Activated B cell treated with CpG ODN at 0.5 μM for 24 hours (primary cell): ENCODE measurements at regions not wholly inside any gene's neighbourhood (a gene's known extent, or its start where the extent isn't known, plus 50 kb on each side); places are given as distances from the start of the nearest gene placed in this dataset.

Experiments
- ATAC-seq: fragments of 200-7000 bp; cut with Tn5 transposase; one replicate; pipeline ENCODE4 v1.10.0; 2021; ENCODE audit warnings: low read depth, mild to moderate bottlenecking, moderate library complexity
- CTCF ChIA-PET: fragments of 350-600 bp; sonication (Branson Sonifier 250); formaldehyde crosslinking; loops from one replicate; lab custom pipeline; 2021; ENCODE audit warnings: antibody characterized with exemption; lab: Charles Lee
- POLR2A ChIA-PET: fragments of 350-600 bp; sonication (Branson Sonifier 250); formaldehyde crosslinking; loops from one replicate; lab custom pipeline; 2021; ENCODE audit warnings: antibody characterized with exemption; lab: Charles Lee
- DNase-seq: peaks from one replicate; pipeline ENCODE4 v3.0.0; 2022
- H3K27ac Mint-ChIP-seq: one replicate; pipeline ENCODE4 v1.8.0; 2020; ENCODE audit warnings: mixed read lengths
- H3K27me3 Mint-ChIP-seq: one replicate; pipeline ENCODE4 v1.8.0; 2021; ENCODE audit warnings: mixed read lengths
- H3K36me3 Mint-ChIP-seq: one replicate; pipeline ENCODE4 v1.8.0; 2021; ENCODE audit warnings: low read depth, mixed read lengths
- H3K4me1 Mint-ChIP-seq: one replicate; pipeline ENCODE4 v1.8.0; 2021; ENCODE audit warnings: mixed read lengths
- H3K4me3 Mint-ChIP-seq: one replicate; pipeline ENCODE4 v1.8.0; 2020; ENCODE audit warnings: mild to moderate bottlenecking, mixed read lengths
- H3K9me3 Mint-ChIP-seq: one replicate; pipeline ENCODE4 v1.8.0; 2020; ENCODE audit warnings: mixed read lengths
- CTCF ChIP-seq: fragments of 200-600 bp; IDR thresholded peaks from one replicate; pipeline ENCODE4 v1.8.0; 2022; ENCODE audit warnings: antibody characterized with exemption, mild to moderate bottlenecking
- intact Hi-C: fragments of 100-400 bp; cut with micrococcal nuclease; formaldehyde crosslinking; loops from one replicate; pipeline ENCODE4 v1.15.1; 2024

- Mint-ChIP-seq H3K36me3 (no peaks in the 10 kb centered on the region), H3K4me1 (no peaks in the 10 kb centered on the region), H3K4me3 (no peak overlapping the region), H3K9me3 (peaks cover 5% of the 10 kb centered on the region), H3K27me3 (peaks cover 8% of the 10 kb centered on the region), H3K27ac (no peak overlapping the region)
- CTCF ChIA-PET: no interaction called here
- intact Hi-C loops: no loop called here
- TF ChIP-seq CTCF: no peak
- POLR2A ChIA-PET: no interaction called here
- no peak for ATAC-seq
- DNase-seq: no peak
These were observed 54.7 kb upstream of the SIMC1 start for GRCh38 chr5:176183321-176184074.

GRCh38 chr5:176184608-176185132, 53.6 kb upstream of the SIMC1 start:
- ATAC-seq (no peak), DNase-seq (no peak)
- no peaks in the 10 kb centered on the region for H3K36me3 Mint-ChIP-seq
- H3K27ac Mint-ChIP-seq: no peak overlapping the region
- POLR2A ChIA-PET: no interaction called here
- no peaks in the 10 kb centered on the region for H3K4me1 Mint-ChIP-seq
- no peaks in the 10 kb centered on the region for H3K9me3 Mint-ChIP-seq
- H3K27me3 Mint-ChIP-seq: peaks cover 2% of the 10 kb centered on the region
- CTCF ChIA-PET: no interaction called here
- intact Hi-C loops: no loop called here
- no peak overlapping the region for H3K4me3 Mint-ChIP-seq
- TF ChIP-seq CTCF: no peak

GRCh38 chr5:176185133-176185733, 53.0 kb upstream of the SIMC1 start:
- CTCF ChIA-PET: no interaction called here

GRCh38 chr5:176186107-176186506, 52.1 kb upstream of the SIMC1 start:
- DNase-seq (no peak), ATAC-seq (no peak)
- peaks cover 2% of the 10 kb centered on the region for H3K27me3 Mint-ChIP-seq
- no peak for TF ChIP-seq CTCF
- intact Hi-C loops: no loop called here
- ChIA-PET POLR2A (no interaction called here), CTCF (no interaction called here)
- H3K36me3 Mint-ChIP-seq: no peaks in the 10 kb centered on the region
- H3K4me1 Mint-ChIP-seq: no peaks in the 10 kb centered on the region
- H3K9me3 Mint-ChIP-seq: no peaks in the 10 kb centered on the region
- H3K4me3 Mint-ChIP-seq: no peak overlapping the region
- no peak overlapping the region for H3K27ac Mint-ChIP-seq

More at GRCh38 chr5:176185133-176185733, 53.0 kb upstream of the SIMC1 start:
- intact Hi-C loops: no loop called here
- Mint-ChIP-seq H3K27me3 (peaks cover 2% of the 10 kb centered on the region), H3K9me3 (no peaks in the 10 kb centered on the region), H3K27ac (no peak overlapping the region), H3K36me3 (no peaks in the 10 kb centered on the region), H3K4me1 (no peaks in the 10 kb centered on the region), H3K4me3 (no peak overlapping the region)
- DNase-seq (no peak), ATAC-seq (no peak)
- TF ChIP-seq CTCF: no peak
- POLR2A ChIA-PET: no interaction called here

- ATAC-seq (no peak), DNase-seq (no peak)
- intact Hi-C loops: no loop called here
- H3K9me3 Mint-ChIP-seq: no peaks in the 10 kb centered on the region
- CTCF ChIA-PET: no interaction called here
- H3K4me1 Mint-ChIP-seq: no peaks in the 10 kb centered on the region
- H3K36me3 Mint-ChIP-seq: no peaks in the 10 kb centered on the region
- H3K4me3 Mint-ChIP-seq: no peak overlapping the region
- no peaks in the 10 kb centered on the region for H3K27me3 Mint-ChIP-seq
- H3K27ac Mint-ChIP-seq: no peak overlapping the region
- TF ChIP-seq CTCF: no peak
- POLR2A ChIA-PET: no interaction called here
These were observed 50.8 kb upstream of the SIMC1 start for GRCh38 chr5:176187276-176188062.
